Sigmoid colon (tissue), 4 donors: ENCODE measurements at regions not wholly inside any gene's neighbourhood (a gene's known extent, or its start where the extent isn't known, plus 50 kb on each side); places are given as distances from the start of the nearest gene placed in this dataset.

ENCODE experiments used
- EP300 ChIP-seq, 4 donors: sonication (generic); formaldehyde crosslinking; IDR thresholded peaks; one replicate each; pipeline ENCODE4 v1.6.1; 2017; ENCODE audit warnings: antibody characterized with exemption in 4 of 4
- TF ChIP-seq, protein P1 (sequence below), 4 experiments: fragments of 450-650 bp in 3 of 4; fragments of 200-600 bp in 1 of 4; IDR thresholded peaks; one replicate each; pipeline ENCODE4 v1.5.1; 2016 to 2019; ENCODE audit warnings: antibody characterized with exemption in 4 of 4, mild to moderate bottlenecking in 3 of 4, moderate library complexity in 2 of 4

DNA sequence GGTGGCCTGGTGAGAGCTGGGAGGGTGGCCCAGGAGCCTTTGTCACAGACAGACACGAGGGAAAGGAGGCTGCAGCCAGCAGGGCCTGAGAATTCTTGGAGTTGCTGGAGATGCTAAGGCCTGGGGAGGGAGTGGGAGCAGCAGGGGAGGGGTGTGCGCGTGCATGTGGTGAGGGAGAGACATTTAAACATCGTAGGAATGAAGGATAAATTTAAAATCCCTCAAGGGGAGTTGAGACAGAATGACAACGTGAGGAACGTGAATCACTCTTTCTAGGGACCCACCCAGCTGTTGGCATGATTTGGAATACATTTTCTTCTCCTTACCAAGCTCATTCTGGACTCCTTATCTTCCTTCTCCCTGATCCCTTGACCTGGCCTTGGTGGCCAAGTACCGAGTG, 73.3 kb upstream of the CACNA1E start:
- no peak for TF ChIP-seq EP300 (IDR thresholded peaks at IDR 0.05)
- TF ChIP-seq, protein P1, sequence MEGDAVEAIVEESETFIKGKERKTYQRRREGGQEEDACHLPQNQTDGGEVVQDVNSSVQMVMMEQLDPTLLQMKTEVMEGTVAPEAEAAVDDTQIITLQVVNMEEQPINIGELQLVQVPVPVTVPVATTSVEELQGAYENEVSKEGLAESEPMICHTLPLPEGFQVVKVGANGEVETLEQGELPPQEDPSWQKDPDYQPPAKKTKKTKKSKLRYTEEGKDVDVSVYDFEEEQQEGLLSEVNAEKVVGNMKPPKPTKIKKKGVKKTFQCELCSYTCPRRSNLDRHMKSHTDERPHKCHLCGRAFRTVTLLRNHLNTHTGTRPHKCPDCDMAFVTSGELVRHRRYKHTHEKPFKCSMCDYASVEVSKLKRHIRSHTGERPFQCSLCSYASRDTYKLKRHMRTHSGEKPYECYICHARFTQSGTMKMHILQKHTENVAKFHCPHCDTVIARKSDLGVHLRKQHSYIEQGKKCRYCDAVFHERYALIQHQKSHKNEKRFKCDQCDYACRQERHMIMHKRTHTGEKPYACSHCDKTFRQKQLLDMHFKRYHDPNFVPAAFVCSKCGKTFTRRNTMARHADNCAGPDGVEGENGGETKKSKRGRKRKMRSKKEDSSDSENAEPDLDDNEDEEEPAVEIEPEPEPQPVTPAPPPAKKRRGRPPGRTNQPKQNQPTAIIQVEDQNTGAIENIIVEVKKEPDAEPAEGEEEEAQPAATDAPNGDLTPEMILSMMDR (IDR thresholded peaks at IDR 0.05): no peak
